G401 (cell line): ENCODE measurements at regions not wholly inside any gene's neighbourhood (a gene's known extent, or its start where the extent isn't known, plus 50 kb on each side); places are given as distances from the start of the nearest gene placed in this dataset.
A peak's percentile ranks its signal among the peaks of the same experiment; 100 is the strongest.

Experiments used
- DNase-seq: peaks from one replicate; pipeline ENCODE4 v3.0.0-alpha.2; 2015; ENCODE audit warnings: low spot score
- in situ Hi-C: cut with HindIII; loops from 2 replicates; pipeline ENCODE4 v1.10.0; 2016; ENCODE audit warnings: low sequenced_read_pairs, mixed read lengths

GRCh38 chr7:88700725-88701124, 58.8 kb upstream of the ZNF804B start:
- in situ Hi-C loops, result no loop called here
- no peak for DNase-seq

GRCh38 chr7:88694207-88694606, 65.3 kb upstream of the ZNF804B start:
- in situ Hi-C loops, result no loop called here
- DNase-seq, result no peak

GRCh38 chr7:88693131-88693530, 66.4 kb upstream of the ZNF804B start:
- no peak for DNase-seq
- in situ Hi-C loops, result no loop called here

- no peak for DNase-seq
- in situ Hi-C loops, result no loop called here
These were observed 67.0 kb upstream of the ZNF804B start for GRCh38 chr7:88692493-88692892.

- in situ Hi-C loops, result no loop called here
- no peak for DNase-seq
These were observed 69.7 kb upstream of the ZNF804B start for GRCh38 chr7:88689821-88690220.

GRCh38 chr7:88688222-88688621, 71.3 kb upstream of the ZNF804B start:
- DNase-seq, result no peak
- in situ Hi-C loops, result no loop called here

GRCh38 chr7:88686468-88687229, 72.9 kb upstream of the ZNF804B start:
- DNase-seq, result no peak
- in situ Hi-C loops, result no loop called here

- no peak for DNase-seq
- in situ Hi-C loops, result no loop called here
These were observed 77.8 kb upstream of the ZNF804B start for GRCh38 chr7:88681682-88682081.

GRCh38 chr7:88670536-88670935, 89.0 kb upstream of the ZNF804B start:
- in situ Hi-C loops, result no loop called here
- no peak for DNase-seq

GRCh38 chr7:88669913-88670312, 89.6 kb upstream of the ZNF804B start:
- DNase-seq, result no peak
- in situ Hi-C loops, result no loop called here

GRCh38 chr7:88668591-88668990, 90.9 kb upstream of the ZNF804B start:
- in situ Hi-C loops, result no loop called here
- DNase-seq, result peak; percentile 81

GRCh38 chr7:88666626-88667025, 92.9 kb upstream of the ZNF804B start:
- in situ Hi-C loops, result no loop called here
- DNase-seq, result peak; percentile 8

GRCh38 chr7:88665892-88666514, 93.5 kb upstream of the ZNF804B start:
- in situ Hi-C loops, result no loop called here
- DNase-seq, result no peak

GRCh38 chr7:88664630-88665233, 94.8 kb upstream of the ZNF804B start:
- in situ Hi-C loops, result no loop called here
- DNase-seq, result no peak

- in situ Hi-C loops, result no loop called here
- no peak for DNase-seq
These were observed 97.6 kb upstream of the ZNF804B start for GRCh38 chr7:88661921-88662320.

- no peak for DNase-seq
- in situ Hi-C loops, result no loop called here
These were observed 111.7 kb upstream of the ZNF804B start for GRCh38 chr7:88647825-88648224.

GRCh38 chr7:88638583-88638982, 120.9 kb upstream of the ZNF804B start:
- in situ Hi-C loops, result no loop called here
- no peak for DNase-seq

- in situ Hi-C loops, result no loop called here
- DNase-seq, result no peak
These were observed 121.7 kb upstream of the ZNF804B start for GRCh38 chr7:88637795-88638194.

GRCh38 chr7:88635149-88635548, 124.4 kb upstream of the ZNF804B start:
- in situ Hi-C loops, result no loop called here
- DNase-seq, result no peak

- in situ Hi-C loops, result no loop called here
- no peak for DNase-seq
These were observed 129.9 kb upstream of the ZNF804B start for GRCh38 chr7:88629559-88629958.
